ELF-1 (cell line): ENCODE measurements at regions not wholly inside any gene's neighbourhood (a gene's known extent, or its start where the extent isn't known, plus 50 kb on each side); places are given as distances from the start of the nearest gene placed in this dataset.

ENCODE experiments used
- DNase-seq: peaks from one replicate; pipeline ENCODE4 v3.0.0-alpha.2; 2016; ENCODE audit warnings: low read depth, low spot score

DNA sequence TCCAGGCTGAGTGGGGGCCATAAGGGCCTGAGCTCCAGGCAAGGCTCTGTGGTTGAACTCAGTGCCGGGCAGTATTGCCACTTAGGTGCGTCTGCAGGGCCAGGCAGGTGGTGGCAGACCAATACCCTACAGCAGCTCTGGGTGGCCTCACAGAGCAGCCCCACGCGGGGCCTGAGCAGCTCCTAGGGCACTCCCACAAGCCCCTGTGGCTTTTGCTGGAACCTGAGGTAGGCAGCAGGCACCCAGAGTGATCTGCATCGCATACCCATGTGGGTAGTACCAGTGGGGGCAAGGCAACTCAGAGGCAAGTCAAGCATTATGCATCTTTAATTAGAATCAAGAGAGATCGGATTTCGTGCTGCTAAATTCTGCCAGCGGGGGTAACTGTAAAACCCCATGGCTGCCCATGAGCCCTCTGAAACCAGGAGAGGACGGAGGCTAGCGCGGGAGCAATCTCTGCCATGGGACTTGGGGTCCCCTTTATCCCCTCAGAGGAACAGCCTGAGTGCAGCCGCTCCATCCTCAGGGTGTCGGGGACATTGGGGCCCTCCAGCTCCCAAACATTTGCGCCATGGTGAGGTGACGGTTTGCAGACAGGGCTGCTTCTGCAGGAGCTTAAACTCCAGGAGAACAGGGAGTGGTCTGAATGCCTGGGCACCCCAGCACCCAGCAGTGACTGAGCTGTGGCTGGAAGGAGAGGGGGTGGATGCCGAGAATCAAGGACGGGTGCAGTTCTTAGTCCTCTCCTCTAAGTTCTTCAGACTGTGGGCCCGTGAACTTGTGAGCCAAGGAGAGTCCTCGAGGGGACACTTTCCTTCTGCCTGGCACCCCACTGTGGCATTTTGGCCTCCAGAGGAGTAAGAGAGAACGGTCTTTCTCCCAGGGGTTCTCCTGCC lies 62.4 kb upstream of the PCSK6 start:
- no peak for DNase-seq

DNA sequence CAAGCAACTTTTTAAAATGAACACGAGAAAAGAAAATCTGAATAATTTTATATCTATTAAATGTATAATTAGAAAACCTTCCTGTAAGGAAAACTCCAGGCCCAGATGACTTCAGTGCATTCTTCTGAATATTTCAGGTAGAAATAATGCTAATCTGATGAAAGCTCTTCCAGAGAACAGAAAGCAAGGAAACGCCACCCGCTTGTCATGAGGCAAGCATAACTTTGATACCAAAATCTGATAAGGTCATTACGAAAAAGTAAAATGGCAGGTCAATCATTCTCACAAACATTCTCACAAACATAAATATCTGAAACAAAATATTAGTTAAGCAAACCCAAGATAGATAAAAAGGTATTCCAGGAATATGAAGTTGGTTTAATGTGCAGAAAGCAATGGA lies 60.6 kb upstream of the PCSK6 start:
- DNase-seq: no peak

DNA sequence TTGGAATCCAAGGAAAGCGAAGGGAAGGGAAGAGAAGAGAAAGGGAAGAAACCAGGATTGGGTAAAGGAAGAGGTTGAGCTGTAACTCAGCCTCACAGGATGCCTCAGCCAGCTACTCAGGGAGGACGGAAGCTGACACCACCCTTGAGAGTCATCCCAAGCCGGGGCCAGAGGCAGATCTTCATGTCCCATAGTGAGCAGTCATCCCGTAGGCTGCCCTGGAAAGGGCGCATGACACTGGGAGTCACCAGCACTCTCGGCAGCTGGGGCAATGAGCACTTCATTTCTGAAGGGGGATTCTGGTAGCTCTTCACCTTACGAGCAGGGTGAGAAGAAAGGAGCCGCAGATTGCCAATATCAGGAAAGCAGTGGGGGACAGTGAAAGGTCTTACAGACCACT lies 60.1 kb upstream of the PCSK6 start:
- no peak for DNase-seq

DNA sequence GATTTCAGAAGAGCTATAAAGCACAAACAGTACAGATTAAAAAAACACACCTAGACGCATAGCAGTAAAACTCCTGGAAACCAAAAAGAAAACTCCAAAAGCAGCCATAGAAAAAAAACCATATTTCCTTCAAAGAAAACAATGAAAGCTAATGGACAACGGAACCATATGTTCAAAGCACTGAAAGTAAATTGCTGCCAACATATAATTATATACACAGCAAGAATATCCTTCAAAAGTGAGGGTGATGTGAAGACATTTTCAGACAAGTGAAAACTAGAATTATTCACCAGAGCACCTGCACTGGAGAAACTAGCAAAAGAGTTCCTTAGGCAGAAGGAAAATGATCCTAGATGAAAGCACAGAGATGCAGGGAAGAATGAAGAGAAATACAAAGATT lies 58.2 kb upstream of the PCSK6 start:
- DNase-seq: no peak

DNA sequence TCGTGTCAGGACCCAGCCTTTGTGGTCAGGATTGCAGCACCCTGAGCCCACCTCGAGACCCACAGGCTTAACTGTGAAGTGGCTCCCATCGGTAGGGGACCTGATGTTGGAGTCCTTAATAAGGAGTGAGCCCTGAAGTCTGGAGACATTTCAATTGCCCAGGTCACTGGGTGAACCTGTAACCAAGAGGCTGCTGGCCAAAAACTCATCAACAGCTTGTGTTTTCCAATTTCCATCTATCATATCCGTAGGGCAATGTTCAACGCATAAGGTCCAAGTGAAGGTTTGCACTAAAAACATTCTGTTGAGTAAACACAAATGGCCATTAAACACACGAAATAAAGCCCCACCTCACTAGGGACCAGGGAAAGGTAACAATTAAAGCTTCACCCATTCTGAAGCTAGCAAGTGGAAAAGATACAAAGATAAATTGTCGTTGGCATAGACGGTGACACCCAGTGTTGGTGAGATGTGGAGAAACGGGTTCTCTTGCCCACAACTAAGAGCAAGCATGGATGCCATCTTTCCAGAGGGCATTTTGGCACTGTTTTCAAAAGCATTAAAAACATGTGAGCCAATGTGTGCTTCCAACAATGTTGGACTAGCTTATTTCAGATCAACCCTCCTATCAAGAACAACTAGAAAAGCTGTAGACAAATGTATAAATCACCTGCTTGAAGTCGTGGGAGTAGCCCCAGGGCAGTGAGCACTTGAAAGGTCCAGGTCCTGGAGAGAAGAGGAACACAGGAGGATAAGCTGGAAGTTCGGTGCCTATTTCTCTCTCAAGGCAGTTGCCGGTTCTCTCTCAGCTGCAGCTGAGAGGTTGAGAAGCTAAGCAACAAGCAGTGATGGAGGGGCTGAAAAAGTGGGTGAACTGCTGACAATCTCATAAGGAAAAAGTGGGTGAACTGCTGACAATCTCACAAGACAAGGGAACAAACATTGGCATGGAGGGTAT lies 56.3 kb upstream of the PCSK6 start:
- DNase-seq: no peak

DNA sequence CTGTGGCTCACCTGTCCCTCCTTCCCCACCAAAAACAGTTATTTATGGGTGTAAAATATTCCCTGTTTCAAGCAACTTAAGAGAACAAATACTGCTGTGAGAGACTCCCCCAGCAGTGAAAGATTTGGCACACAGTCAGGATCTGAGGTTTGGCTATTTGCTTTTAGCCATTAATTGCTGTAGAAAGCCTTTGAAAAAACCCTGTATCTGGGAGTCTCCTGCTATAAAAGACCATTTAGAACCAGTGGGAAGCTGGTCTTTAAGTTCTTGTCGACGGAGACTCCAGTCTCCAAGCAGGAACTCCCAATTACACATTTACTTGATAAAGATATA lies 55.1 kb upstream of the PCSK6 start:
- no peak for DNase-seq

DNA sequence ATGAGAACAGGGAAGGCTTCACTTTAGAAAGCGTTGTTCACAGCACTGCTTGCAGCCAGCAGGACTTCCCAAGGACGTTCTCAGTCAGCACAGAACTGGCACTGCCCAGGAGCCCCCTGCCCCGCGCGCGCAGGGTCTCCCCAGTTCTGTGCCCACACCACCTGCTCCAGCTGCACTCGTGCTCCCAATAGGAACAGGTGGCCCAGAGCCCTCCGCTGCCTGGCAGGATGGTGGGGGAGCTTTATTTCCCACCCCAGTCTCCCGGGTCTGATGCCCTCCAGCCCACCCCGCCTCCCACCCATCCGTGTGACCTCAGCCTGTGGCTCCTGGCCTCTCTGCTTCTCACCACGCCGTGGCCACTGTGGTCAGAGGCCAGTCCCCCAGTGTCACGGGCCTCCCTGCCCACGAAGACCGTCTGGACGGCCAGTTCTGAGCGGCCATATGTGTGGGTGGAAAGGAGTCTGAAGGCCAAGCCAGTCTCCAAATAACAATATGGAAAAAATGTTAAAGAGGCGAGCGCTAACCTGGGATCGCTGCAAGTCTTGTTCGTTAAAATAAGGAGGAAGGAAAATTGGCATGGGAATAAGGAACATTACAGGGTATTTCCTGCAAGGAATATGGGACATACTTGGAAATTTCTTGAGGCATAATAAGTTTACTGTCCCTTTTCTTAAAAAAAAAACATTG lies 54.6 kb upstream of the PCSK6 start:
- no peak for DNase-seq

DNA sequence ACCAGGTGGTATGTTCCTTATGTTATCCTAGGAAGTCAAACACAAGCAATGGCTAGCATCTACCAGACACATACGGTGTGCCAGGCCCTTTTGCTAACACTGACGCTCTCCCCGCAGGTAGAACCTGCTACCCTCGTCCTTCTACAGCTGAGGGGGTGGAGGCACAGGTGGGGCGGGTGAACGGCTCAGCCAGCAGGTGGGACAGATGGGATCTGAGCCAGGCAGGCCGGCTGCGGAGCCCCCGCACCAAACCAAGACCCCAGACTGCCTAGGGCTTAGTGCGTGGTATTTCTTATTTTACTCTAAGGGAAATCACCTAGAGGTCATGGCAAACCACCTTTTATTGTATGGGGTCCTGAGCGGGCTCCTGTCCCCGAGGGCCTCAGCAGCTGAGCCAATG lies 53.9 kb upstream of the PCSK6 start:
- DNase-seq: no peak

DNA sequence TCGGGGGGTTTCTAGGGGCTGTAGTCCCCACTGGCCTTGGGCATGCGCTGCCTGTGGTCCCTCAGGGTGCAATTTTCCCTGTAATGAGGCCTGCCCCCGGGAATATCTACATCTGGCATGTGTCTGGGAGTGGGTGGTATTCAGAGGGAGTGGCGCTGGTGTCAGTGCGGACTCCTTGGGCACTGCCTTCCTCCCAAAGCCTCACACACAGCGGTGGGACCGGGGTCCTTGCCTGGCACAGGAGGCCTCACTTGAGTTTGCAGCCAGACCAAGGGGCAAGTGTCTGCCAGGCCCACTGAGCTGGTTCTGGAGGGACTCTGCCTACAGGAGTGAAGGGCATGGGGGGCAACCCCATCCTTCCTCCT lies 53.5 kb upstream of the PCSK6 start:
- no peak for DNase-seq

DNA sequence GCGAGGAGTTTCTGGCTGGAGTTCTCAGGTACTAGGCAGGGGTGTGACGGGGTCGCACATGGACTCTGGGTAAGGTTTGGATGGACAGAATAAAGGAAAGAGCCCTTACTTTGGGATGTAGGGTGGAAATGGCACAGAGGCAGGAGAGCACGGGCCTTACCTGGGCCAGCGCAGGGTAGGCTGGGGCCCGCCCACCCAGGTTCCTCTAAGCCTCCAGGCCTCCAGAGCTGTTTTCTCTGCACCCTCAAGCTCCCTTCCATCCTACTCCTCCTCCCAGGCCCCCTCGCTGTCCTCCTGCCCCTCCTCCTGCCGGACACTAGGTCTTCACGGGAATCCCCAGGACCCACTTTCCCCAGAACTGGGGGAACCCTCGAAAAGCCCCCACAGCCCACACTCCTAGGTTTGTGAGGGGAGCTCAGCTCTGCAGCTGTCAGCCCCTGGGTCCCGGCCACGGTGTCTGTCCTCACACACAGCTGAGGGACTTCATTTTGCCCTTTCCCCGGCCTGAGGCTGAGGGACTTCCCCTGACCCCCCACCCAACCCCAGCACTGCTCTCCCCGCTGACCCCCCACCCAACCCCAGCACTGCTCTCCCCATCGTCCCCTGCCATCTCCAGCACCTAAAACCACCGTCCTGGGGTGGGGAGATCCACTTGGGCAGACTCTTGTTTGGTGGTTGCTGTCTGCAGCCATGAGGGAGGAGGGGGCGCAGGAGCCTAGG lies 53.0 kb upstream of the PCSK6 start:
- no peak for DNase-seq

DNA sequence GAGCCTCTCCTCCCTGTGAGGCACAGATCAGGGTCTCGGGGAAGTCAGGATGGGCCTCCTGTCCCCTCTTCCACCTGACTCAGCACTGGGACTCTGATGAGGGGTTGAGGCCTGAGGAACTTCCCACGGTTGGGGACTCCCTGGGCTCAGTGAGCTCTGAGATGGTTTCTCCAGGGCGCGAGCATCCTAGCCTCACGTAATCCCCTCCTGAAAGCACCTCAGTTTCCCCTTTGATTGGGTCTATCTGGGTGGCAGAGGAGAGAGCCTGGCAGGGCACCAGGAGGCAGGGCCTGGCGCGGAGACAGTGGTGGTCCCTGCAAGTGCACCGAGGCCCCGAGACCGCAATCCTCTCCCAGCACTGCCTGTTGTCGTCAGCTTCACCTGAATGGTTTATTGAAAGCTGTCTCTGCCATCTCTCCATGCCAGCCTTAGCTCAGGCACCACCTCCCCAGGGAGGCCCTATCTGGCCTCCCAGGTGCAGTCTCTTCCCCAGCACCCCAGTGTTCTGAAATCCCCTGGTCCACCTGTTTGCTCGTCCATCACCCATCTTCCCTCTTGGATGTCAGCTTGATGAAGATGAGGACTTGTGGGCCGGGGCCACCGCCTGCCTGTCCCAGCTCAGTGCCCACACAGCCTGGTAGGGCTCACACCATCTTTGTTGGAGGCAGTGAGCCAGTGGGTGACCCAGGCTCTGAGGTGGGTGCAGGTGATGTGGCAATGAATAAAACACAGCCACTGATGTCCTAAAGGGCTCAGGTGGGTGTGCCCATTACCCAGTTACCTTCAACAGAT lies 52.2 kb upstream of the PCSK6 start:
- no peak for DNase-seq

DNA sequence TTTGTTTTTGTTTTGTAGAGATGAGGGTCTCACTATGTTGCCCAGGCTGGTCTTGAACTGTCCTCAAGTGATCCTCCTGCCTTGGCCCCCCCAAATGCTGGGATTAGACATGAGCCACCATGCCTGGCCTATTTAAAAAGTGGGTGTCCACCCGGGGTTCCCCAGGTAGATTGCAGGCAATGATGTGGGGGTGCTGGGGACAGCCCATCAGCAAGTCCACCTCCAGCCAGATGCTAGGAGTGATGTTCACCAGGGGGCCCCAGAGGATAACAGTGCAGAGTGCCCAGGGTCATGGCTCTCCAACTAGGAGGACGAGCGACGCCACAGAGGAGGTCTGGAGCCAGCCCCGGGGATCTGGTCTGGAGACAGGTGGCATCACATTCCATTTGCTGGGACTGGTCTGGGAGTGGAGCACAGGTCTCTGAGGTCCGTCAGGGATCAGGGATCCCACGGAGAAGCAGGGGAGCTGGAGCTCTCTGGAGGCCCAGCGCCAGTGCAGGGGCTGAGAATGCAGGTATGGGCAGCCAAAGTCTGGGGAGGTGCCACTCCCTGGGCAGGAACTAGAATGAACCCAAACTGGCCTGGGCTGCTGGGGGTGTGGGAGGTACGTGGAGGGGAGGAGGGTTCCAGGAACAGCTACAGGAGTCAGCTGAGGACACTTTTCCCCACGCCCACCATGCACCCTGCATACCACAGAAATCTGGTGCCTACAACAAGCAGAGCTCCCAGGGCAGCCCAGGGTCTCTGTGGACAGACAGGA lies 51.2 kb upstream of the PCSK6 start:
- DNase-seq: no peak

DNA sequence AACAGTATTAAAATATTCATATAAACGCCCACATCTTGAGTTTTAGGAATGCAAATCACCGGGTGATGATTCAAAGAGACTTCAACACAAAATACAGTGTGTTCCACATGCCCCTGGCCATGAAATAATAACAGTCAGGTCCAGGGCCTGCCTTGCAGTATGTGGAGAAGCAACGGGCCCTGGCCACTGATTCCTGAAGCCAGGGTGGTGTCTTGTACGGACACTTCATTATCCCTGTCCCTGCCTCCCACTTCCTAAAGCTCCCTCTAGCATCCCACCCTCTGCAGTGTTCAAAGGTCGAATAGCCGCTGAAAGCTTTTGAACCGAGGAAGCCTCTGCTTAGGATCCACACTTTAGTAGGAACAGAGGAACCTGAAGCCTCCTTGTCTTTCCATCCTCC lies 50.4 kb upstream of the PCSK6 start:
- no peak for DNase-seq

DNA sequence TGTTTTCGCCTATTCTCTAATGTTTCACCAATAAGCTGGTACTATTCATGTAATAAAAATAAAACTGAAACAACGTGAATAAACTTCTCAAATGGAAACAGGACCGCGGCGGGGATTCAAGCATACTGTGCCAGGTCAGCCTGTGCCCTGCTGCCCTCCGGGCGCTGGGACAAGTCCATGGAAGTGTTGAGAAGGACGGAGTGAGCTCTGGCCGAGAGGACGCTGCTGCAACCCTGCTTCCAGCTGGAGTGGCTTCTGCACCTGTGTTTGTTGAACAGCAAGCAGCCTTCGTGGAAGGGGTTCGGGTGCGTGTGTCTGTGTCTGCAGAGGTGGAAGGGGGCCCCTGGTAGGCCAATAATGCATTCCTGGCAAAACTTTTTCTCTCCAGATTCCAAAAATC lies 50.0 kb upstream of the PCSK6 start:
- DNase-seq: no peak
